ENCODE measurements at regions not wholly inside any gene's neighbourhood (a gene's known extent, or its start where the extent isn't known, plus 50 kb on each side); places are given as distances from the start of the nearest gene placed in this dataset.
"Not testable (repeated sequence)": the region's sequence is repeated elsewhere in the genome, so short reads cannot be mapped to it uniquely, and the experiment has no call there.

DNA sequence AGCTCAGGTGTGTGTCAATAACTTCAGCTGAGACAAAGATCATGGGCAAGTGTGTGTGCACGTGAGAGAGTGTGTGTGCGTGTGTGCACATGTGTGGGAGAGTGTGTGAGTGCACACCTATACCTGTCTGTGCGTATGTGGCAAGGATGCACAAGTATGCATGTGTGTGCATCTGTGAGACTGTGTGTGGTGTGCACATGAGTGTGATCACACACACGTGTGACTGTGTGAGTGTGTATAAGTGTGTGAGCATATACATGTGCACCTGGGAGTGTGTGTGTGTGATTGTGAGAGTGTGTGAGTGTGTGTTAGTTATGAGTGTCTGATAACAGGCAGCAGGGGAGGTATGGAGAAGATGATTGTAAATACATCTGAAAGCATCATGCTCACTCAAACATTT is 657.3 kb upstream of the PFKP start:
- no peak for FAIRE-seq

DNA sequence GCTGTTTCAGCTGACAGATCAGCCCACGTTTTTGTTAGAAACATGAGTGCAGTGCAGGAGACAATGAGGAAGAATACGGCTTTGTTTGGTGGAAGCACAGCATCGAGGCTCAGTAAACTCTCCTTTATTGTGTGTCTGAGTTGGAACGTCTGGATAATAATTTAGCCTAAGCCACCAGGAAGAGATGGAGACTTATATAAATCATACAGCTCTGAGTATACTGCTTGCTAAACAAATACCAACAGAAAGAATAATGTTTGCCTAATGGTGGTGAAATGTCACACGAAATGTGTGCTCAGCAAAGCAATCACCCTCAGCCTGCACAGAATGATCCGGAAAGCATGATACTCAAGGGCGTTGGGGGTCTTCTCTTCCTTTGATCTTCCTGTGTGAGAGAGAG is 664.1 kb upstream of the ADARB2 start:
- no peak for FAIRE-seq

DNA sequence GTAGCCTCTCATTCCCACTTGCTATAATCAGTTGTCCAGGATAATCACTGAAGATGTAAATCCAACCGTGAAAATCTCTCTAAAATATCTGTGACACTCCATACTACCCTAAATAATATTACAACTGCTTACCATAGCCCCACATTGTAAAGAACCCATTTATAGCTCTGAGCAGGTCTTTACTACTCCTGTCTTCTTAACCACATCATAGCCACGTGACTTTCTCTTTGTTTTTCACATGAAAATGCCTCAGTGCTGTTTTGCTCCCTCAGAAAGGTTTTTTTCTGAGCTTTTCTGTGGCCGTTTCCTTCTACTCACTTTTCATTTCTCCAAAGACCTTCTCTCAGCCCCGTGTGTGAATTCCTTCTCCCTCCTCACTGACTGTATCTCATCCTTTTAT is 662.2 kb upstream of the ADARB2 start:
- FAIRE-seq: no peak

DNA sequence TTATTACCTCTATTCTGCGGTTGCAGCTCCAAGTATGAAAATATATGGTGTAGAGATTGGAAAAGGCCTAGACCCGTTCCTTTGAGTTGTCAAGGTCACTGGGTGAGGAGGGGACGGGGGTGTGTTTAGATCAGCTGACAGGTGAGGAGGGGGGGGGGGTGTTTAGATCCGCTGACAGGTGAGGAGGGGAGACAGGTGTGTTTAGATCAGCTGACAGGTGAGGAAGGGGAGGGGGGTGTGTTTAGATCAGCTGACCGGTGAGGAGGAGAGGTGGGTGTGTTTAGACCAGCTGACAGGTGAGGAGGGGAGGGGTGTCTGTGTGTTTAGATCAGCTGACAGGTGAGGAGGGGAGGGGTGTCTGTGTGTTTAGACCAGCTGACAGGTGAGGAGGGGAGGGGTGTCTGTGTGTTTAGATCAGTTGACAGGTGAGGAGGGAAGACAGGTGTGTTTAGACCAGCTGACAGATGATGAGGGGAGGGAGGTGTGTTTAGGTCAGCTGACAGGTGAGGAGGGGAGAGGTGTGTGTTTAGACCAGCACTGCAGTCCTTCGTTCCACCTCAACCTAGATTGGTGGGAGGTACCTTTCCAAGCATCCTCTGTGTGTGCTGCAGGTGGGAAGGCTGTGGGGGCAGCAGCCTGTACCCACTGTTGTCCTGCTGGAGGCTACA is 655.0 kb upstream of the ADARB2 start:
- FAIRE-seq: no peak

DNA sequence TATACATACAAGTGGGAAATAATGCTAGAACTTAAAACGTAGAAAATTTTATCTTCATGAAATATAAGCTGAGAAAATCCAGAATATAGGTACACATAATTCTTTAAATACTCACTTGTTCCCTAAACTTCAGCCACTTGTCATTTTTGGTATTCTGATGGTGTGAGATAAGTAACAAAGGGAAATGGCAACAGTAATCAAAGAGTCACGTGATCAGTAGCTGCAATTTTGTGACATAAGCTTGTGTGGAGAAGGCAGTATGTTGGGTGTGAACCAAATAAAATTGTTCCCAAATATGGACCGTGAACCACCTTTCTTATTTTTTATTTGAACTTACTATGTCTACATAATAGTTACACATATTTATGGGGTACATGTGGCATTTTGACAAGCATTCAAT is 650.3 kb upstream of the ADARB2 start:
- no peak for FAIRE-seq

DNA sequence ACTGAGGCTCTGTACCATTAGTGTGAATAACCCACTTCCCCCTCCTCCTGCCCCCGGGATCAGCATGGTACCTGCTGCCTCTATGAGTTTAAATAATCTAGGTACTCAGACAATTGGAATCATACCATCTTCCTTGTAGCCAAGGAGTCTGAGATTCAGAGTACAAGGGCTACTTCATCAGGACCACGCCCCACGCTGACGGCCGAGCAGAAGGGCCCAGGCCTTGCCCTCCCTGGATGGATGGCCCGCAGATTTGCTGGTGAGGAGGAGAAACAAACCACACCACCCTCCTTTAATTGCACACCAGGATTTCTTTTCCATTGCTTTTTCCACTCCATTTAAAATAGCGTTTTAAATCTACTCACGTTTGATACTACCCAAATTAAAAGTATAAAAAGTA is 649.9 kb upstream of the ADARB2 start:
- FAIRE-seq: no peak

DNA sequence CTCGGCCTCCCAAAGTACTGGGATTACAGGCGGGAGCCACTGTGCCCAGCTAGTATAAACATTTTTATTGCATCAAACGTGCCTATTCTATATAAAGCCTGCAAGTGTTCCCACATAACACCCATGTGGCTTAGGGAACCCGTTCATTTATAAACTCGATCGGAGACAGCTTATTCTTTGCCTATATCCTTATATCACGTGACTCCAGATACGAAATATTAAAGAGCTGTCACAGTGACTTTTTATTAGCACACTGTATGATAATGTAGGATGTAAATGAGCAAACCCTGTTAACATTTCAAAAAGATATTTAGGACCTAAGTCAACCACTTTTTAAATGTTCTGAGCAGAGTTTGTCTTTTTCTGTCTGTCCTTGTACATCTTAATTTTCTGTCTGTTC is 642.9 kb upstream of the ADARB2 start:
- FAIRE-seq: no peak

DNA sequence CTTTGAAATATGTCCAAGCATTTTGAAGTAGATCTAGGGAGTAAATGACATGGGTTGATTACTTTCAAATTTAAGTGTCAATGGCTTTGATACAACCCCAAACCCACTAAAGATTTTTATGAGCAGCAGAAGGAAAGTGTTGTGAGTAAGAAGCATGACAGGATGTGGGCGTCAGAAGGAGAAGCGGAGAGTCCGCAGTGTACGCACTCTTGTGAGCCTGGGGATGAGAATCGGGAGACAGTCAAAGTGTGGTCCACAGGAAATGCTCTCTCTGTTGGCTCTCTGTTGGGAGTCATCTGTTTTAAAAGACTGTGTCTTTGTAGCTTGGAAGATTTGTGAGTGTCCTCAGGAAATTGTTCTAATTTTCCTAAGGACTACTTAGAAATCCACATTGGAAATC is 629.8 kb upstream of the ADARB2 start:
- no peak for FAIRE-seq

DNA sequence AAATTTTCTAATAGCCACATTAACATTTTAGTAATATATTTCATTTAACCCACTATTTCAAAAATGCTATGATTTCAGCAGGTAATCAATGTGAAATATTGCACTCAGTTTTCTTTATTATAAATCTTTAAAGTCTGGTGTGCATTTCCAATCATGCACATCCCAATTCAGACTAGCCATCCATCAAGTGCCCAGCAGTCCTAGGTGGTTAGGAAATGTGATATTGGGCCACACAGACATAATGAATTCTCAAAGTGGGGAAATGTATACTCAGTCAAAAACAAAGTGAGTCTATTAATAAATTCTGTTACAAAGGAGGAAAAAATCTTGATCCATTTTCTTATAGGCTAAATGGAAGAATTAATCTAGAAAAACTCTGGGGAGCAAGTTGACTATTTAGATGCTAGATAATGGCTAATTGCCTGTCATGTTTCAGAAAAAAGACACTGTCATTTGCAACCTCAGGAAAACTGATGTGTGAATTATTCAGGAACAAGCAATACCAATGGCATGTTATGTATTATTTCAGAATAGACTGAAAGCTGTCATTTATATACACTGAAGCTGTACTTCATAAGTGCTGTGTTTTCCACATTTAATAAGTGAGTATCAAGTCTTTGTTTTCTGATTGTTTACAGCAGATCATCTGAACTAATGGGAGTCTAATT is 629.1 kb upstream of the ADARB2 start:
- no peak for FAIRE-seq

DNA sequence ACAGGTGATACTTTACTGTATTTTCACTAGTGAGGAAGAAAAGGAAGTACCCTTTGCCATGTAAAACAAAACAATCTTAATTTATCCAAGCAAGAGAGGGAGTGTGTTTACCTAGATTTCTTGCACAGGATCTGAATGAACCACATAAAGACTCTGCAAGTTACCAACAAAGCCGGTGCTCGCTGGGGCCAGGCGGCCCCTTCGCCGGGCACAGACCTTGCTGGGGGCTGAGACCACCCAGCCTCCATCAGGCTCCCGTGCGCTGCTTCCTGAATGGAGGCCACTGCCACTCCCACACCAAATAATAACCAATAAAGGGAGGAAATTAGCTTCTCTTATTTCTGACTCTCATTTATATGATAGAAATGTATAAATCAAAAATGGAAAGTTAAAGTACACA is 625.0 kb upstream of the ADARB2 start:
- no peak for FAIRE-seq

DNA sequence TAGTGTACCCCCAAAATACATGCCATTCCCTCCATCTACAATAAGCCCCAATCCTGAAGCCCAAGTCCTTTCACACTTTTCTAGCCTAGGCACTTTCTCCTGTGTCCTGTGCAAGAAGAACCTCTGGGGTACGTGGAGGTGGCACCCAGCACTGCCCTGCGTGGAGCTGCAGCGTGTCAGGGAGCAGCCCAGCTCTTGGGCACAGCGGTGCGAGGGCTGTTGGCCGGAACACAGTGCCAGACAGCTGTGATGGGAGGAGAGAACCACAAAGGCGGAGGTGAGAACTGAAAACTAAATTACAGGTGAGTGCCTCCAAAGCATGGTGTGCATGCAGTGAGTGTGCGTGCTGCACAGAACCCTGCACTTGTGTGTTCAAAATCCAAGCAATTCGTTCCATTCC is 621.3 kb upstream of the ADARB2 start:
- no peak for FAIRE-seq

DNA sequence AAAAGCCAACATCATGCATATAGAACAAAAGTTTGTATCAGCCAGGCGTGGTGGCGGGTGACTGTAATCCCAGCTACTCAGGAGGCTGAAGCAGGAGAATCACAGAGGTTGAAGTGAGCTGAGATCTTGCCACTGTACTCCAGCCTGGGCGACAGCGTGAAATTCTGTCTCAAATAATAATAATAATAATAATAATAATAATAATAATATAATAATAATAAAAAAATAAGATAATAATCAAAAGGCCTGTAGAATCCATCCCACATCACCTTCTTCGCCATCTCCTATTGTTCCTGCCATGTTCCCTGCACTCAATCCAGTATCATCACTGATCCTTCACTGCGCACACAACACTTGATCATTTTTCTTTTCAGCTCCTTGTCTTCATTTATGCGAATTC is 619.3 kb upstream of the ADARB2 start:
- FAIRE-seq: no peak

DNA sequence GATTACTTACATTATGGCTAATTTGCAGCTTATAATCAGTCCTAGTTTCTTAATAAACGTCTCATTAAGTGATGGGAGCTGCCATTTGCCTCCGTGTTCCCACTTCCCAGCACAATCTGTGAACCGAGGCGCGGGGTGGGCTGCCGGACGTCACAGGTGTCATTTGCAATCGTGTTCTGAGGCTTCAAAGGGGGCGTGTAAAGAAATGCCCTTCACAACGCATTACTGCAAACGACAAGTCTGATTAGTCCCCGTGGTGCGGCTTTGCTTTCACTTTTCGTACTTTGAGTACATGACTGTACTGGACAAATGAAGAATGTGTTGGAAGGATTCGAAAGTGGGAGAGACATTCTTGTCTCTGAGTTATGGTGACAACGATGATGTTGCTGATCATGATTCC is 614.2 kb upstream of the ADARB2 start:
- no peak for FAIRE-seq

DNA sequence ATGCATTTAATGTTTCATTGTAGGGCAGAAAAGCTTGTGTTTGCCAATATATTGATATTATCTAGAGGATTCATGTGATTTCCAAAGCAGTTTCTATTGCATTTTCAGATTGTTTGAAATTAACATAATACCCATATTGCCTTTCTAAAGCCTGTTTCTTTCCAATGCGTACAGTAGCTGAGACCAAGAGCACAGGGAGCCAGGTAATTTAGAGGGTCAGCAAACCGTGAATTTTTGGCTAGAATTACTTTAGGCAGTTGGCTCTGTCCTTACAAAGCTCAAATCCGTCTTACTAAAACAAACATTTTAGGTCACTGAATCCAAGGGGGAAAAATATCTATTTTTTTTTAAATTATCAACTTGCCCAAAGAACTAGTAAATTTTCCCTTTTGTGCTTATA is 604.9 kb upstream of the ADARB2 start:
- FAIRE-seq: no peak

DNA sequence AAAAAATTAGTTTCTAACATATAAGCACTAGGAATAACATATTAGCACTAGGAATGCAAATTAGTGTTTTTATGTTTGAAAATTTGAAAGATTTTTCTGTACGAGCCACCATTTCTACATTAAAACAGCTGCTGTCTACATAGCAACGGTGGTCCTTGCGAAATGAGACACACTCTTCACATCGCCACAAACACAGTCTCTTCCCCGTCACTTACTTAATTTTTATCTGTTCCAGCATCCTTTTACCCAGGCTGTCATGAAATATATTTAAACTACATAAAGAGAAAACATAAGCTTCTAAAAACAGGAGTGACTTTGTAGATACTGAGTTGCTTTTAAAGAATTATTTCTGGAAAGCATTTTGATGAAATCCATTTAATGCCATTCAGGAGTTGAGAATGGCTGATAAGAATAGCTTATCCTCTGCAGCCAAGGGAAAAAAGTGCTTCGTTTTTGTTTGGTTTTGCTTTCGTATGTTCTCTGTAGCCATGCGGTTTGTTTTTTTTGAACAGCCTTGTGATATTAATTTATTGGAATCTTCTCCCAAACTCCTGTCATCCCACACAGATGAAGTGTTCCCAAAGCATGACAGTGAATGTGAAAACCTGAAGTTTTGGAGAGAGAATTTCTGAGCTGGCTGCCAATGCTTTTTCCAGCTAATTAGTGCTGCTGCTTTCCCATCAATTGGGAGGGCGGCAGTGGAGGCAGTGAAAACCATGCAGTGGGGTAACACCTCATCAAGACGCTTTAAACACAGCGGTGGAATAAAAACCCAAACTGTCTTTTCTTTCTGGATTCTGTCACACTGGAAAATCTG is 603.7 kb upstream of the ADARB2 start:
- no peak for FAIRE-seq

DNA sequence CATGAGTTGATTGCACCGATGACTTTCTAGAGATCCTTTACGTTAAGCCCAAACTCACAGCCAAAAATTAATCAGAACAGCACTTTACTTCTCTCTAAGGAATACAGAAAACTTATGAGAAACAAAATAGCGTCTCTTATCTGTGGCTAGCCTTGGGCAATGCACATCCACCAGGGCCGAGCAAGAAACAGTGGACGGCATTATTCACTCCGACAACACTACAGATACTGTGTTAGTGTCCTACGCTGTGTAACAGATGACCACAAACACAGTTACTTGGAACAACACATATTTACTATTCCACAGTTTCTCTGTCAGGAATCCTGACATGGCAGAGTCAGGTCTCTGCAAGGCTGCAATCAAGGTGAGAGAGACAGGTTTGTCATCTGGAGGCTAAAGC is 598.3 kb upstream of the ADARB2 start:
- FAIRE-seq: no peak

DNA sequence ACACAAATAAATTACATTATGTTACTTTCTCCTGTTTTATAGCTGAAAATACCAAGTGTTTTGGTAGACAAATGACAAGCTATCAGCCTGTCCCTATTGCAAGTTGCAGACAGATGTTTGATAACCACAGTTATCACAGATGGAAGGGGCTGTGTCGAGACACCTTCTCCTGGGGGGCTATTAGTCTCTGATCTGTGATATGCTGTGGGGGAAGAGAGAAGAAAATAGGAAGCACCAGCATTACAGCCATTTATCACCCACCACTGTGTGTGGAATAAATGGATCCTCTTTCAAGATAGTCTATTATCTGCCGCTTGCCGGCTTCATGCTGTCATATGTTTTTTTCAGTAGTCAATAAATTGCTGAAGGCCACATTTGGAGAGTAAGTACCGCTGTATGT is 597.2 kb upstream of the ADARB2 start:
- FAIRE-seq: no peak

DNA sequence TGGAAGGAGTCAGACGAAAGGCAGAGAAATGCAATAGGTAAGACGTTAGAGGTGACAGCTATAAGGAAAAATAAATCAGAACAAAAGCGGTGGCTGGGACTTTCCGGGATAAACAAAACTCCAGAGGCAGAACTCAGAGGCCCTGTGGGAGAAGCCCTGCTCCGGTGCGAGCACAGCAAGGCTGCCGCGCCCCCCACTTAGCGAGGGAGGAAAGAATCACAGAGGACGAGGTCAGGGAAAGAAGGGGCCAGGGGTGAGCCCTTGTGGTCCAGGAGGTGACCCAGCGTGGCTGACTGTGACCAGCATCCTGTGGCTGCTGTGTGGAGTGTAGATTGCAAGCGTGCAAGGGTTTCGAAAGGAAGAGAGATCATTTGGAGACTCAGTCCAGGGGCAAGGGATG is 591.8 kb upstream of the ADARB2 start:
- FAIRE-seq: no peak

DNA sequence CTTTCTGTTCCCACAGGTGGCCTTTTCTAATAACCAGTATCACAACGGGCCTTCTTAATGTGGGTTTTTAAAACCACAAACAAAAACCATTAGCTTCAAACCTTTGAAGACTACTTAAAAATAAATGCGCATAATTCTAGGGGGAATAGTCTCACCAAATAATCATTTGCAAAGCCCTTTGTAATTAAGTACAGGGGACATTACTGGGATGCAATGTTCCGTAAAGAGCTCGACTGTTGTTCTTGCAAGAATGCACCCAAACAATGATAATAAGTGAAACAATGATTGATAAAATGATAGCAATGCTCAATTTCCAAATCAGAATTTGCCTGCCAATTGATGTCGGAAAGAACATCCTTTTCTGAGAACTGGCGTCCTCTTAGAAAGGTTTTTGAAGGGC is 589.1 kb upstream of the ADARB2 start:
- no peak for FAIRE-seq

DNA sequence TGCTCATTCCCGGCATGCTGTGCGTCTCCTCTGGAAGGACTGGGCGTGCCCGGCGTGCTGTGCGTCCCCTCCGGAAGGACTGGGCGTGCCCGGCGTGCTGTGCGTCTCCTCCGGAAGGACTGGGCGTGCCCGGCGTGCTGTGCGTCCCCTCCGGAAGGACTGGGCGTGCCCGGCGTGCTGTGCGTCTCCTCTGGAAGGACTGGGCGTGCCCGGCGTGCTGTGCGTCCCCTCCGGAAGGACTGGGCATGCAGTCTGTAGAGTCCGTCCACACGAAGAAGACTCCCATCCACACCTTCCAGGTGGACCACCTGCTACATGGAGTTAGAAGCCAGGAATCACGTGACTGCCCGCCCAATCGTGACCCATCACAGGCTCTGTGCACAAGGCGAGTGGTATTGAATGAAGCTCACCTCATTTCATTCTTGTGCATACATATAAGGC is 577.7 kb upstream of the ADARB2 start:
- FAIRE-seq: not testable (repeated sequence)

DNA sequence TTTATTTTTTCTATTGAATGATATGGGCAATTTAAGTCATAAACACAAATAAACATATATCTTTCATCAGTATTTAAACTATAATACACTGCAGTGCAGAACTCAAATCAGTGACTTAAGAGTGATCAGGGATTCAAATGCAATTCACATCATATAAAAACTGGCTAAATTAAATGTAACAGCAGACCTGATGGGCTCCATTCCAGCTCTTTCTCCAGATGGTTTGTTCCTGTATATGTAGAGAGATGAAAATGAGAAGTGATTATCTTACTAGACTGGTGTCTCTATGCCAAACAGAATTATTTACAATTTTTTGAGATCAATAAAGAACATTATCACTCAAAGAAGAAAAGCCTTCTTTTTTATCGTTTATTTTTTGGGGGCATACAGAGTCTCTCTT is 568.8 kb upstream of the ADARB2 start:
- no peak for FAIRE-seq

DNA sequence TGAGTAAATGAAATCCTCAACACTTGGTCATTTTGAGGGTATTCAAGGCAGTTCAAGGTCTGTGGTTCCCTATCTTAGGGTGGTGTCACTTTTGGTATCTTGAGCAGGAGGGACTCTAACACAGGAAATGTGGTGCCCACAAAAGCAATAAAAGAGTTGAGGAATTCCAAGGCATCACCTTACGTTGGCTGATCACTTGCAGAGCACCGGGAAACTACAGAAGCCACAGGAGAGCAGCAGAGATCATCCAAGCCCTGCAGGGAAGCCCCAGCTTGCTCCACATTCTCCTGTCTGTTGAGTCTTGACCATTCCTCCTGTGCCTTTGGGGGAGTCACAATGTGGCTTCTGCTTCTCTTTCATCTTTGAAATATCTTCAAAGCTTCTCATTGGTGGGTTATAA is 565.8 kb upstream of the ADARB2 start:
- FAIRE-seq: no peak

DNA sequence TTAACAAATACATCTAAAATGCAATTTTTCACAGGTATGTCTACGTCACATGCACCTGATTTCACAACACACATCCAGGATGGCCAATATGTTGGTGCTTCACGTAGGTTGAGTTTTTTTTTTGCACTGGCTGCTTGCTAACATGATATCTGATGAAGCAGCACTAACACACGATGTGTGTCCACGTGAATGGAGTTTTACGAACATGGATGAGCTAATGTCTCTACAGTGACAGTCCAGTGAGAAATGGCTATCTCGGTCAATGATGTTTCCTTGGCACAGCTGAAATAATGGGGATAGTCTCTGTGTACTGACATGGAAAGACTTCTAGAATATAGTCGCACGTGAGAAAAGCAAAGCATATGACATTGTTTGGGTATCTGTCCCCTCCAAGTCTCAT is 563.9 kb upstream of the ADARB2 start:
- no peak for FAIRE-seq

DNA sequence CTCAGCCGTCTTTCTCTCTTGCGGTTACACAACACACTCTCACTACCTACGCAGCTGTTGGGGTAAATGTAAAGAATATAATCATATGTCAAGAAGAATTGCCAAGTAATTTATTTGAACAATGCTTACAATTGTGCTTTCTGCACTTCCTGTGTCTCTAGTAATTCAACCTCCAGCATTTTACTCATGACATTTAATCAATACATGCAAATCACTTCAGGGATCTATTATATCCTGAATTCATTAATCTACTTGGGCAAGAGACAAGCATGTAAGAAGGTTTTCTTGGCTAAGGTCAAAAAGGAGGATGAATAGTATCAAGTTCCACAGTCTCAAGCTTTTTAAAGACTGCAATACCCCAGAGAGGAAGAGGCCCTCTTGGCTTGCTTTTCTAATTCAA is 562.9 kb upstream of the ADARB2 start:
- no peak for FAIRE-seq

Measured in A204.1 (cell line).